DOHH2 (cell line): ENCODE measurements at regions not wholly inside any gene's neighbourhood (a gene's known extent, or its start where the extent isn't known, plus 50 kb on each side); places are given as distances from the start of the nearest gene placed in this dataset.

Experiments
- H3F3A ChIP-seq: fragments of 200-600 bp; sonication (generic), shearing (Covaris generic); 2 replicates; pipeline ENCODE4 v1.6.0; 2016; ENCODE audit warnings: antibody characterized with exemption, mild to moderate bottlenecking; ENCODE audit not compliant: control insufficient read depth, insufficient read depth
- H3K27ac ChIP-seq: fragments of 200-600 bp; sonication (generic); 2 replicates; pipeline ENCODE4 v1.5.1; 2014; ENCODE audit warnings: low read depth, mild to moderate bottlenecking, low read length, moderate library complexity
- H3K27me3 ChIP-seq: fragments of 200-600 bp; sonication (generic); 2 replicates; pipeline ENCODE4 v1.6.1; 2014; ENCODE audit warnings: mild to moderate bottlenecking, low read length, mixed read lengths; ENCODE audit not compliant: control insufficient read depth
- H3K36me3 ChIP-seq: fragments of 200-600 bp; sonication (generic); 2 replicates; pipeline ENCODE4 v1.6.1; 2014; ENCODE audit warnings: mild to moderate bottlenecking, low read length, moderate library complexity, mixed read lengths; ENCODE audit not compliant: control insufficient read depth
- H3K4me1 ChIP-seq: fragments of 200-600 bp; sonication (generic); 2 replicates; pipeline ENCODE4 v1.6.1; 2014; ENCODE audit warnings: mild to moderate bottlenecking, low read length, mixed read lengths; ENCODE audit not compliant: control insufficient read depth
- H3K4me2 ChIP-seq: fragments of 200-600 bp; sonication (generic); 2 replicates; pipeline ENCODE4 v1.6.0; 2014; ENCODE audit warnings: mild to moderate bottlenecking, low read length, moderate library complexity
- H3K4me3 ChIP-seq: fragments of 200-600 bp; sonication (generic); 2 replicates; pipeline ENCODE4 v1.5.1; 2014; ENCODE audit warnings: mild to moderate bottlenecking, low read length, mixed read lengths
- H3K79me2 ChIP-seq: fragments of 200-600 bp; sonication (generic); 2 replicates; pipeline ENCODE4 v1.6.1; 2014; ENCODE audit warnings: mild to moderate bottlenecking, low read length, mixed read lengths; ENCODE audit not compliant: control insufficient read depth
- H3K9me2 ChIP-seq: fragments of 200-600 bp; sonication (generic); replicated peaks from 2 replicates; pipeline ENCODE4 v1.6.1; 2014; ENCODE audit warnings: mild to moderate bottlenecking, low read length, mixed read lengths; ENCODE audit not compliant: control insufficient read depth
- H3K9me3 ChIP-seq: fragments of 200-600 bp; sonication (generic); 2 replicates; pipeline ENCODE4 v1.6.1; 2014; ENCODE audit warnings: antibody characterized with exemption, low read length, mixed read lengths; ENCODE audit not compliant: control insufficient read depth, insufficient read depth
- H4K20me1 ChIP-seq: fragments of 200-600 bp; sonication (generic); 2 replicates; pipeline ENCODE4 v1.6.0; 2014; ENCODE audit warnings: low read depth, mild to moderate bottlenecking, antibody characterized with exemption, low read length, moderate library complexity; ENCODE audit not compliant: control insufficient read depth, insufficient read depth
- CTCF ChIP-seq: fragments of 200-600 bp; sonication (generic); IDR thresholded peaks from one replicate; pipeline ENCODE4 v1.5.1; 2014; ENCODE audit warnings: antibody characterized with exemption, mild to moderate bottlenecking, low read depth, low read length; ENCODE audit not compliant: poor library complexity, severe bottlenecking
- EZH2phosphoT487 ChIP-seq: fragments of 200-600 bp; sonication (generic); IDR thresholded peaks from 2 replicates; pipeline ENCODE4 v1.6.1; 2017; ENCODE audit warnings: borderline replicate concordance, mild to moderate bottlenecking, antibody characterized with exemption, low read length, moderate library complexity, mixed read lengths

- H3K9me2 ChIP-seq, result no peaks in the 10 kb centered on the region
- H3K79me2 ChIP-seq, result no peaks in the 10 kb centered on the region
- no peak overlapping the region for H3K4me2 ChIP-seq
- H3K36me3 ChIP-seq, result no peaks in the 10 kb centered on the region
- no peaks in the 10 kb centered on the region for H3K9me3 ChIP-seq
- no peaks in the 10 kb centered on the region for H3F3A ChIP-seq
- H3K27me3 ChIP-seq, result peaks cover 8% of the 10 kb centered on the region; the same call in 1 of the 2 replicates
- H4K20me1 ChIP-seq, result no peaks in the 10 kb centered on the region
- H3K4me1 ChIP-seq, result no peaks in the 10 kb centered on the region
- no peak overlapping the region for H3K27ac ChIP-seq
- H3K4me3 ChIP-seq, result no peak overlapping the region
- TF ChIP-seq CTCF (no peak), EZH2phosphoT487 (no peak)
Measured at GRCh38 chr10:78288663-78289062, 255.0 kb downstream of the RPS24 start.

- no peaks in the 10 kb centered on the region for H4K20me1 ChIP-seq
- no peak overlapping the region for H3K4me3 ChIP-seq
- no peaks in the 10 kb centered on the region for H3K4me1 ChIP-seq
- TF ChIP-seq EZH2phosphoT487, result no peak
- TF ChIP-seq CTCF, result no peak
- no peaks in the 10 kb centered on the region for H3K79me2 ChIP-seq
- no peak overlapping the region for H3K4me2 ChIP-seq
- no peaks in the 10 kb centered on the region for H3F3A ChIP-seq
- no peaks in the 10 kb centered on the region for H3K9me3 ChIP-seq
- H3K27ac ChIP-seq, result no peak overlapping the region
- no peaks in the 10 kb centered on the region for H3K9me2 ChIP-seq
- peaks cover 8% of the 10 kb centered on the region; the same call in 1 of the 2 replicates for H3K27me3 ChIP-seq
- H3K36me3 ChIP-seq, result no peaks in the 10 kb centered on the region
Measured at GRCh38 chr10:78290131-78290750, 256.6 kb downstream of the RPS24 start.

- peaks cover 8% of the 10 kb centered on the region; the same call in 1 of the 2 replicates for H3K27me3 ChIP-seq
- no peaks in the 10 kb centered on the region for H3K36me3 ChIP-seq
- H4K20me1 ChIP-seq, result no peaks in the 10 kb centered on the region
- H3K79me2 ChIP-seq, result no peaks in the 10 kb centered on the region
- no peak overlapping the region for H3K27ac ChIP-seq
- H3K4me2 ChIP-seq, result no peak overlapping the region
- no peaks in the 10 kb centered on the region for H3K4me1 ChIP-seq
- H3K9me3 ChIP-seq, result no peaks in the 10 kb centered on the region
- H3K4me3 ChIP-seq, result no peak overlapping the region
- H3K9me2 ChIP-seq, result no peaks in the 10 kb centered on the region
- no peaks in the 10 kb centered on the region for H3F3A ChIP-seq
- no peak for TF ChIP-seq CTCF
- TF ChIP-seq EZH2phosphoT487, result no peak
Measured at GRCh38 chr10:78291722-78292121, 258.1 kb downstream of the RPS24 start.
